Adrenal gland (tissue), 5 donors: ENCODE measurements at regions not wholly inside any gene's neighbourhood (a gene's known extent, or its start where the extent isn't known, plus 50 kb on each side); places are given as distances from the start of the nearest gene placed in this dataset.

ENCODE experiments used
- CTCF ChIP-seq, 6 experiments: fragments of 450-650 bp in 4 of 6; fragments of 200-600 bp in 2 of 6; sonication (generic) in 1 of 6; IDR thresholded peaks; 1 replicate in 5 of 6; 2 replicates in 1 of 6; pipeline versions ENCODE4 v1.5.1 to v1.8.0; 2016 to 2021; ENCODE audit warnings: antibody characterized with exemption in 6 of 6, mild to moderate bottlenecking in 2 of 6, moderate library complexity in 1 of 6
- POLR2A ChIP-seq, 2 donors: fragments of 450-650 bp; IDR thresholded peaks; one replicate each; pipeline ENCODE4 v1.6.1; 2017; ENCODE audit warnings: antibody characterized with exemption in 2 of 2, mild to moderate bottlenecking in 2 of 2, moderate library complexity in 1 of 2
- donor health status: DM: no; HTN: no; CAD: no.

- TF ChIP-seq POLR2A (IDR thresholded peaks at IDR 0.05) (no peak), CTCF (IDR thresholded peaks at IDR 0.05) (no peak)
Observed at GRCh38 chr9:20269620-20270019, 352.7 kb downstream of the MLLT3 start.
